ENCODE measurements at regions not wholly inside any gene's neighbourhood (a gene's known extent, or its start where the extent isn't known, plus 50 kb on each side); places are given as distances from the start of the nearest gene placed in this dataset.

DNA sequence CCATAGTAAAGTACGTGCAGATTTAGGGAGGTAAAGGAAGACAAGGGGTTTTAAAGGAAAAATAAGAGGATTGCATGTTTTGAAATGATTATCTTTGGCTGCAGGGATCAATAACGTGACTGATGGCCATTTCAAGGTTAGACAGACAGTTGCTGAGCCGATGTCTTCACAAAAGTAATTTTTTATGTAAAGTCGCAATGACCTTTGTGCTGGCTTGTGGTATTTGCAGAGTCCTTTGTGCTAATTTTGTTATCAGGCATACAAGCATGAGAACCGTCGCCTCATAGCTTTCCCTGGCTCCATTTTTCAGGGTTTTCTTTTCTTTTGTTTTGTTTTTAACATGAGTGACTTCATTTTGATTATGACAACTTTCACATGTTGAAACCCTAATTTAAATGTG, 605.7 kb upstream of the GJE1 start:
- TF ChIP-seq CTCF (IDR thresholded peaks at IDR 0.05; ENCODE audit: insufficient read depth, low read length, poor library complexity, severe bottlenecking) (no peak), EZH2phosphoT487 (conservative IDR thresholded peaks at IDR 0.05; ENCODE audit: low read length) (no peak)
